Adrenal gland (tissue), 9 donors: ENCODE measurements at regions not wholly inside any gene's neighbourhood (a gene's known extent, or its start where the extent isn't known, plus 50 kb on each side); places are given as distances from the start of the nearest gene placed in this dataset.

ENCODE experiments used
- DNase-seq, 7 donors: peaks; one replicate each; pipeline ENCODE4 v3.0.0-alpha.2; 2019 to 2020
- H3K27ac ChIP-seq, 5 donors: fragments of 200-600 bp; sonication (generic) in 4 of 5; 1 replicate in 3 of 5; 2 replicates in 2 of 5; pipeline versions ENCODE4 v1.5.1 to v1.8.0; 2016 to 2020; ENCODE audit warnings: mild to moderate bottlenecking in 1 of 5
- H3K27me3 ChIP-seq: fragments of 200-600 bp; 2 replicates; pipeline ENCODE4 v1.8.0; 2021
- H3K36me3 ChIP-seq, 2 donors: fragments of 200-600 bp; replicated peaks in 1 of 2; 1 replicate in 1 of 2; 2 replicates in 1 of 2; pipeline versions ENCODE4 v1.5.1 to v1.8.0; 2018 to 2022
- H3K4me1 ChIP-seq, 2 donors: fragments of 200-600 bp; replicated peaks in 1 of 2; 1 replicate in 1 of 2; 2 replicates in 1 of 2; pipeline versions ENCODE4 v1.5.1 to v1.8.0; 2018 to 2021
- H3K4me3 ChIP-seq, 4 donors: fragments of 200-600 bp; sonication (generic) in 3 of 4; one replicate each; pipeline ENCODE4 v1.5.1; 2016 to 2018
- H3K9me3 ChIP-seq, 3 donors: fragments of 200-600 bp; sonication (generic) in 1 of 3; replicated peaks in 1 of 3; 1 replicate in 2 of 3; 2 replicates in 1 of 3; pipeline versions ENCODE4 v1.5.1 to v1.8.0; 2016 to 2021
- CTCF ChIP-seq, 6 experiments: fragments of 450-650 bp in 4 of 6; fragments of 200-600 bp in 2 of 6; sonication (generic) in 1 of 6; IDR thresholded peaks; 1 replicate in 5 of 6; 2 replicates in 1 of 6; pipeline versions ENCODE4 v1.5.1 to v1.8.0; 2016 to 2021; ENCODE audit warnings: antibody characterized with exemption in 6 of 6, mild to moderate bottlenecking in 2 of 6, moderate library complexity in 1 of 6
- POLR2A ChIP-seq, 2 donors: fragments of 450-650 bp; IDR thresholded peaks; one replicate each; pipeline ENCODE4 v1.6.1; 2017; ENCODE audit warnings: antibody characterized with exemption in 2 of 2, mild to moderate bottlenecking in 2 of 2, moderate library complexity in 1 of 2
- WGBS, 4 donors: extraction: QIAGEN DNeasy Blood & Tissue Kit in 2 of 4; methylation state at CpG; one replicate each; pipeline versions ENCODE4 v1.1.5 to v1.1.7; 2013 to 2017; 5-methylcytosine and 5-hydroxymethylcytosine counted together
- intact Hi-C, 2 donors: fragments of 100-400 bp; cut with DNase I; formaldehyde crosslinking; loops; one replicate each; pipeline versions ENCODE4 v1.14.1 to v1.15.0; 2022 to 2023
- donor health status: healthy with polysubstance abuse.
- donor health status: Bipolar disorder and iron deficiency.
- donor health status: DM: yes; HTN: yes; CAD: no.
- donor health status: DM: no; HTN: no; CAD: no.
- donor health status: DM: no; HTN: no; CAD: no.

DNA sequence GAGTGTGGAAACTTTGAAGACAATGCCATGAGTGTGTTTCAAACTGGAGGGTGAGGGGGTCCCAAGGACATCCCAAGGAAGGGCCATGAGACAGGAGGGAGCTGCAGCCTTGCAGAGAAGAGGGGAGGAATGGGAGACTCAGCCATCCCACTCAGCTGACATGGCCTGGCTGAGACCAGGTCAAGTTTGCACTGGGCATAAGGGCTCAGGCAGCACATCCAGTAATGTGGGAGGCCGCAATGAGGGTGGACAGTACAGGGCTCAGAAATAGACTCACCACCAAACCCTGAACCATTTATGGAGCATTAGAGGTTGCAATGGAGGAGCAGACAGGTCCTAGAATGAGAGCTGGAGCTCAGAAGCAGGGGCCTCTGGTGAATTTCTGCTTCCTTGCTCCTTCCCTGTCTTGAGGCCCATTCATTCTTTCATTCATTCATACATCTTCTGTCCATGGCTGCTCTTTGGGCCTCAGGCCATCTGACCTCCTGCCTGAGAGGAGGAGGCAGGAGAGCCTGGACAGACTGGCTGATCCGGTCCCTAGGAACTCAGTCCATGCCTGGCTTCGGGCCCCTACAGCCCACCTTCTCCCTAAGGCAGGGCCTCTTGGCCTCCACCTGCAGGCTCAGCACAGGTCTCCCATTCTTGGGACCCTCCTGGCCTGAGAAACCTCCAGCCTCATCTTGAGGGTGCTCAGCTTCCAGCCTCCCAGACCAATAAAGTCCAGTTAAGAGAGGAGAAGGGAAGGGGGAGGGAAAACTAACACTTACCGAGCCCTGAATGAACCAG is 70.5 kb upstream of the CDH5 start:
- no peaks in the 10 kb centered on the region for H3K36me3 ChIP-seq
- H3K4me3 ChIP-seq = no peak overlapping the region
- H3K4me1 ChIP-seq = no peaks in the 10 kb centered on the region
- WGBS, 4 donors = 70 to 90% (median 85%) methylated on average over 3 to 4 of the region's 4 CpGs
- peak in 1 of 7 donors; percentile 11 for DNase-seq
- H3K9me3 ChIP-seq = no peaks in the 10 kb centered on the region
- no peaks in the 10 kb centered on the region for H3K27me3 ChIP-seq
- TF ChIP-seq POLR2A (IDR thresholded peaks at IDR 0.05) = no peak
- TF ChIP-seq CTCF (IDR thresholded peaks at IDR 0.05) = no peak
- intact Hi-C loops = no loop called here
- no peak overlapping the region for H3K27ac ChIP-seq

DNA sequence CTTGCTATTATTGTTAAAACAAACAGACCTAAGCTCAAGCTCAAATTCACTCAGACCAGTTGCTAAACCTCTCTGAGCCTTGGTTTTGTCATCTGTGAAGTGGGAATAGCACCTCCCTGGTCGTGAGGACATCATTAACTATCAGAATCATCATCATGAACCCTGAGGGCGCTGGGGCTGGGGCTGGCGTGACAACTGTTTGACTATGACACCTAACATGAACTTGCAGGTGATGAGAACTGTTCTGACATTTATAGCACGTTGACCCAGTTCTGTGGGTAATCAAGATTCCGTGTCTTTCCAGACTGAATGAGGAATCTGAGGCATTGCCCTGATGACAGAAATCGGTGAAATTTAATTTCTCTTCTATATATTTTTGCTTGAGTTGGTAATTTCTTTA is 71.3 kb upstream of the CDH5 start:
- WGBS, 4 donors = 62 to 83% (median 76%) methylated on average over 6 of the region's 6 CpGs
- TF ChIP-seq POLR2A (IDR thresholded peaks at IDR 0.05) (no peak), CTCF (IDR thresholded peaks at IDR 0.05) (no peak)
- DNase-seq = peak in 1 of 7 donors; percentile 17

GRCh38 chr16:66294507-66294906 is 72.0 kb upstream of the CDH5 start:
- TF ChIP-seq POLR2A (IDR thresholded peaks at IDR 0.05) (no peak), CTCF (IDR thresholded peaks at IDR 0.05) (no peak)
- no peaks in the 10 kb centered on the region for H3K9me3 ChIP-seq
- intact Hi-C loops = no loop called here

More for the DNA sequence above, 71.3 kb upstream of the CDH5 start:
- H3K9me3 ChIP-seq = no peaks in the 10 kb centered on the region
- no peaks in the 10 kb centered on the region for H3K36me3 ChIP-seq
- H3K4me1 ChIP-seq = no peaks in the 10 kb centered on the region
- intact Hi-C loops = no loop called here
- no peak overlapping the region for H3K27ac ChIP-seq
- no peak overlapping the region for H3K4me3 ChIP-seq
- H3K27me3 ChIP-seq = no peaks in the 10 kb centered on the region

DNA sequence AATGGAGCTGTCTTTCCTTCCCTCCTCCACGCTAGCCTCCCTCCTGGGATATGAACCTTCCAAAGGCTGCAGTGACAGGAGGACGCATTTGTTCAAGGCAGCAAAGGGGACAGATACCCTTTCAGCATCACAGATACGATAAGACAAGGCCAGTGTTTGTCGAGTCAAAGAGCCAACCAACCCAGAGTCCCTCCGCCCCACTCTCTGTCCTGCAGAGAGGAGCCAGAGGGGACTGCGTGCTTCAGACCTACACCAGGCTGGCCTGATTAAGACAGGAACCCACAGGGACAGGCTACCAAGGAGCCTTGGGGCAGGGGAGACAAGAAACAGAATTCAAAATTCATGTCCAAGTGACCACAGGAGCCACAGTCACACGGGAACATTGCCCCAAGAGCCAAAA is 72.6 kb upstream of the CDH5 start:
- peak in 1 of 7 donors; percentile 20 for DNase-seq
- no peak overlapping the region for H3K4me3 ChIP-seq

More at GRCh38 chr16:66294507-66294906, 72.0 kb upstream of the CDH5 start:
- Histone ChIP-seq H3K27ac (no peak overlapping the region), H3K4me3 (no peak overlapping the region), H3K36me3 (no peaks in the 10 kb centered on the region), H3K27me3 (no peaks in the 10 kb centered on the region), H3K4me1 (no peaks in the 10 kb centered on the region)
- 73 to 90% (median 84%) methylated on average over 4 of the region's 4 CpGs for WGBS, 4 donors
- peak in 1 of 7 donors; percentile 2 for DNase-seq

More for the DNA sequence above, 72.6 kb upstream of the CDH5 start:
- no peak for TF ChIP-seq CTCF (IDR thresholded peaks at IDR 0.05)
- no peak for TF ChIP-seq POLR2A (IDR thresholded peaks at IDR 0.05)
- Histone ChIP-seq H3K9me3 (no peaks in the 10 kb centered on the region), H3K27ac (no peak overlapping the region), H3K36me3 (no peaks in the 10 kb centered on the region), H3K4me1 (no peaks in the 10 kb centered on the region), H3K27me3 (no peaks in the 10 kb centered on the region)
- WGBS, 4 donors = 72 to 85% (median 82%) methylated on average over 7 of the region's 7 CpGs
- intact Hi-C loops = no loop called here
